Hepatocyte (in vitro differentiated cells): ENCODE measurements at regions not wholly inside any gene's neighbourhood (a gene's known extent, or its start where the extent isn't known, plus 50 kb on each side); places are given as distances from the start of the nearest gene placed in this dataset.

ENCODE experiments used
- DNase-seq: peaks from one replicate; pipeline ENCODE4 v3.0.0-alpha.2; 2016; ENCODE audit warnings: low spot score
- H2AFZ ChIP-seq: fragments of 200-600 bp; sonication (generic); 2 replicates; pipeline ENCODE4 v1.6.0; 2016; ENCODE audit warnings: antibody characterized with exemption, mild to moderate bottlenecking
- H3K27ac ChIP-seq: fragments of 200-600 bp; sonication (generic); 2 replicates; pipeline ENCODE4 v1.5.1; 2016; ENCODE audit warnings: mild to moderate bottlenecking
- H3K27me3 ChIP-seq: fragments of 200-600 bp; sonication (generic); 2 replicates; pipeline ENCODE4 v1.6.1; 2016
- H3K36me3 ChIP-seq: fragments of 200-600 bp; sonication (generic); replicated peaks from 2 replicates; pipeline ENCODE4 v1.5.1; 2016; ENCODE audit warnings: low read depth; ENCODE audit not compliant: insufficient read depth
- H3K4me1 ChIP-seq: fragments of 200-600 bp; sonication (generic); 2 replicates; pipeline ENCODE4 v1.5.1; 2016; ENCODE audit warnings: mild to moderate bottlenecking, moderate library complexity; ENCODE audit not compliant: insufficient read depth
- H3K4me2 ChIP-seq: fragments of 200-600 bp; sonication (generic); 2 replicates; pipeline ENCODE4 v1.6.0; 2016
- H3K4me3 ChIP-seq: fragments of 200-600 bp; sonication (generic); 2 replicates; pipeline ENCODE4 v1.5.1; 2016; ENCODE audit warnings: mild to moderate bottlenecking
- H3K79me2 ChIP-seq: fragments of 200-600 bp; sonication (generic); 2 replicates; pipeline ENCODE4 v1.6.0; 2017; ENCODE audit warnings: mild to moderate bottlenecking
- H3K9me2 ChIP-seq: fragments of 200-600 bp; sonication (generic); replicated peaks from 2 replicates; pipeline ENCODE4 v1.6.0; 2017; ENCODE audit warnings: mild to moderate bottlenecking; ENCODE audit not compliant: insufficient read depth
- H3K9me3 ChIP-seq: fragments of 200-600 bp; sonication (generic); 2 replicates; pipeline ENCODE4 v1.5.1; 2016; ENCODE audit warnings: low read depth, mild to moderate bottlenecking
- H4K20me1 ChIP-seq: fragments of 200-600 bp; sonication (generic); 2 replicates; pipeline ENCODE4 v1.6.0; 2016; ENCODE audit warnings: mild to moderate bottlenecking; ENCODE audit not compliant: insufficient read depth, poor library complexity, severe bottlenecking
- CTCF ChIP-seq: fragments of 200-600 bp; sonication (generic); IDR thresholded peaks from 2 replicates; pipeline ENCODE4 v1.5.1; 2016; ENCODE audit warnings: antibody characterized with exemption, mild to moderate bottlenecking; ENCODE audit not compliant: poor library complexity
- EZH2 ChIP-seq: fragments of 200-600 bp; sonication (generic); IDR thresholded peaks from 2 replicates; pipeline ENCODE4 v1.6.1; 2016; ENCODE audit warnings: antibody characterized with exemption, mild to moderate bottlenecking, borderline replicate concordance
- EZH2phosphoT487 ChIP-seq: fragments of 200-600 bp; sonication (generic); IDR thresholded peaks from one replicate; pipeline ENCODE4 v1.6.1; 2018; ENCODE audit warnings: antibody characterized with exemption, mild to moderate bottlenecking, low read depth, moderate library complexity; ENCODE audit not compliant: unreplicated experiment, severe bottlenecking
- WGBS: methylation state at CpG from one replicate; pipeline ENCODE4 v1.1.6; 2016; ENCODE audit warnings: low lambda C conversion rate; ENCODE audit errors: missing lambda C conversion rate; 5-methylcytosine and 5-hydroxymethylcytosine counted together

- Histone ChIP-seq H4K20me1 (no peaks in the 10 kb centered on the region), H3K27me3 (no peaks in the 10 kb centered on the region), H3K9me3 (no peaks in the 10 kb centered on the region), H3K9me2 (no peaks in the 10 kb centered on the region), H2AFZ (no peak overlapping the region), H3K4me3 (no peak overlapping the region), H3K4me1 (no peaks in the 10 kb centered on the region), H3K27ac (no peak overlapping the region), H3K36me3 (no peaks in the 10 kb centered on the region), H3K79me2 (no peaks in the 10 kb centered on the region), H3K4me2 (no peak overlapping the region)
- WGBS = 100% methylated on average over 1 of the region's 1 CpG
- TF ChIP-seq EZH2 (no peak), EZH2phosphoT487 (no peak), CTCF (no peak)
- no peak for DNase-seq
These were observed 62.5 kb upstream of the NRP1 start for GRCh38 chr10:33396938-33397337.

GRCh38 chr10:33396279-33396678 lies 61.8 kb upstream of the NRP1 start:
- no peaks in the 10 kb centered on the region for H3K36me3 ChIP-seq
- 94% methylated on average over 3 of the region's 3 CpGs for WGBS
- H3K27ac ChIP-seq = no peak overlapping the region
- H3K79me2 ChIP-seq = no peaks in the 10 kb centered on the region
- no peaks in the 10 kb centered on the region for H3K27me3 ChIP-seq
- no peaks in the 10 kb centered on the region for H3K4me1 ChIP-seq
- H2AFZ ChIP-seq = no peak overlapping the region
- H3K4me3 ChIP-seq = no peak overlapping the region
- no peaks in the 10 kb centered on the region for H3K9me2 ChIP-seq
- no peaks in the 10 kb centered on the region for H3K9me3 ChIP-seq
- no peak overlapping the region for H3K4me2 ChIP-seq
- DNase-seq = no peak
- H4K20me1 ChIP-seq = no peaks in the 10 kb centered on the region
- TF ChIP-seq EZH2 = no peak
- no peak for TF ChIP-seq EZH2phosphoT487
- no peak for TF ChIP-seq CTCF

DNA sequence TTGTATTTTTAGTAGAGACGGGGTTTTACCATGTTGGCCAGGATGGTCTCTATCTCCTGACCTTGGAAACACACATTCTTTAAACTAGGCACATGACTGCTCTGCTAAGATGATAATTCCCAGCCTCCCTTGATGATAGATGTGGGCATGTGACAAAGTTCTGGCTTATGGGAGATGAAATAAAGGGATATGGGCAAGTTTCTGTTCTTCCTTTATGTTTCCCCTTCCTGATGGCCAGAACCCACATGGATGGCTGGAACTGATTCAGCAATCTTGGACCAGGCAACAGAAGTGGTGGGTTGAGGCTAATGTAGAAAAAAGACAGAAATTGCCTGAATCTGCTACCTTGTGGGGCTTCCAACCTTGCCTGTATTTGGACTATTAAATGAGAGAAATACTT lies 60.7 kb upstream of the NRP1 start:
- no peak overlapping the region for H3K27ac ChIP-seq
- no peaks in the 10 kb centered on the region for H3K4me1 ChIP-seq
- no peak overlapping the region for H3K4me2 ChIP-seq
- WGBS = 93% methylated on average over 1 of the region's 1 CpG
- no peaks in the 10 kb centered on the region for H3K36me3 ChIP-seq
- H2AFZ ChIP-seq = no peak overlapping the region
- H3K9me3 ChIP-seq = no peaks in the 10 kb centered on the region
- H3K9me2 ChIP-seq = no peaks in the 10 kb centered on the region
- DNase-seq = no peak
- no peak overlapping the region for H3K4me3 ChIP-seq
- H3K79me2 ChIP-seq = no peaks in the 10 kb centered on the region
- no peaks in the 10 kb centered on the region for H4K20me1 ChIP-seq
- no peaks in the 10 kb centered on the region for H3K27me3 ChIP-seq
- TF ChIP-seq EZH2 (no peak), EZH2phosphoT487 (no peak), CTCF (no peak)

- Histone ChIP-seq H3K9me3 (no peaks in the 10 kb centered on the region), H3K4me1 (no peaks in the 10 kb centered on the region), H3K79me2 (no peaks in the 10 kb centered on the region), H3K4me2 (no peak overlapping the region), H3K9me2 (no peaks in the 10 kb centered on the region), H4K20me1 (no peaks in the 10 kb centered on the region), H2AFZ (no peak overlapping the region), H3K36me3 (no peaks in the 10 kb centered on the region), H3K4me3 (no peak overlapping the region), H3K27ac (no peak overlapping the region), H3K27me3 (no peaks in the 10 kb centered on the region)
- DNase-seq = no peak
- 72% methylated on average over 5 of the region's 5 CpGs for WGBS
- TF ChIP-seq EZH2 (no peak), CTCF (no peak), EZH2phosphoT487 (no peak)
These were observed 58.2 kb upstream of the NRP1 start for GRCh38 chr10:33392706-33393105.
